Transverse colon (tissue), 4 donors: ENCODE measurements at regions not wholly inside any gene's neighbourhood (a gene's known extent, or its start where the extent isn't known, plus 50 kb on each side); places are given as distances from the start of the nearest gene placed in this dataset.

Source experiments
- DNase-seq: peaks from one replicate; pipeline ENCODE4 v3.0.0-alpha.2; 2019
- H3K27ac ChIP-seq, 4 donors: fragments of 200-600 bp; sonication (generic); 2 replicates each; pipeline ENCODE4 v1.5.1; 2016 to 2018; ENCODE audit warnings: inconsistent platforms in 4 of 4
- H3K27me3 ChIP-seq: fragments of 200-600 bp; sonication (generic); 2 replicates; pipeline ENCODE4 v1.5.1; 2017; ENCODE audit warnings: inconsistent platforms
- H3K36me3 ChIP-seq, 4 donors: fragments of 200-600 bp; sonication (generic); 2 replicates each; pipeline ENCODE4 v1.5.1; 2017 to 2019; ENCODE audit warnings: inconsistent platforms in 4 of 4
- H3K4me1 ChIP-seq, 4 donors: fragments of 200-600 bp; sonication (generic); 2 replicates each; pipeline ENCODE4 v1.5.1; 2017 to 2020; ENCODE audit warnings: inconsistent platforms in 4 of 4
- H3K4me3 ChIP-seq, 4 donors: fragments of 200-600 bp; sonication (generic); 1 replicate in 1 of 4; 2 replicates in 3 of 4; pipeline versions ENCODE4 v1.5.1 to v1.6.1; 2017 to 2019; ENCODE audit warnings: inconsistent platforms in 4 of 4
- H3K9me3 ChIP-seq, 2 donors: fragments of 200-600 bp; sonication (generic); 2 replicates each; pipeline ENCODE4 v1.5.1; 2017 to 2019; ENCODE audit warnings: inconsistent platforms in 2 of 2
- CTCF ChIP-seq, 5 experiments: fragments of 200-600 bp in 3 of 5; fragments of 450-650 bp in 2 of 5; sonication (generic) in 3 of 5; IDR thresholded peaks; 1 replicate in 2 of 5; 2 replicates in 3 of 5; pipeline ENCODE4 v1.5.1; 2016 to 2017; ENCODE audit warnings: antibody characterized with exemption in 5 of 5, inconsistent platforms in 3 of 5, mild to moderate bottlenecking in 2 of 5, moderate library complexity in 1 of 5
- EP300 ChIP-seq: sonication (generic); formaldehyde crosslinking; IDR thresholded peaks from one replicate; pipeline ENCODE4 v1.6.1; 2017; ENCODE audit warnings: antibody characterized with exemption, low read depth
- POLR2A ChIP-seq: fragments of 450-650 bp; IDR thresholded peaks from one replicate; pipeline ENCODE4 v1.6.1; 2016; ENCODE audit warnings: antibody characterized with exemption, mild to moderate bottlenecking, moderate library complexity
- POLR2AphosphoS5 ChIP-seq, 3 donors: sonication (generic); formaldehyde crosslinking; IDR thresholded peaks; one replicate each; pipeline ENCODE4 v1.6.1; 2016; ENCODE audit warnings: antibody characterized with exemption in 3 of 3
- WGBS, 2 donors: methylation state at CpG; one replicate each; pipeline ENCODE4 v1.1.5; 2018; ENCODE audit warnings: low coverage in 1 of 2; 5-methylcytosine and 5-hydroxymethylcytosine counted together
- in situ Hi-C, 4 donors: fragments of 200-750 bp; cut with MboI; loops; one replicate each; pipeline versions ENCODE4 v1.15.0 to v1.15.1; 2017; ENCODE audit warnings: low sequenced_read_pairs in 3 of 4, low pct_ligation_motif_present in 1 of 4, low pct_unique_long_range_greater_than_20kb in 1 of 4
- intact Hi-C: fragments of 100-400 bp; cut with DNase I; formaldehyde crosslinking; loops from one replicate; pipeline ENCODE4 v1.15.1; 2023; ENCODE audit warnings: low total_unique reads

- Histone ChIP-seq H3K27ac (no peak overlapping the region), H3K4me3 (no peak overlapping the region), H3K27me3 (peaks cover 4% of the 10 kb centered on the region), H3K9me3 (no peaks in the 10 kb centered on the region), H3K36me3 (no peaks in the 10 kb centered on the region), H3K4me1 (no peaks in the 10 kb centered on the region)
- TF ChIP-seq POLR2AphosphoS5 (IDR thresholded peaks at IDR 0.05): no peak
- no peak for TF ChIP-seq POLR2A
- no peak for TF ChIP-seq EP300
- TF ChIP-seq CTCF (IDR thresholded peaks at IDR 0.05): no peak
- in situ Hi-C loops: no loop called here
- intact Hi-C loops: no loop called here
- 66 to 69% methylated on average over 11 to 13 of the region's 13 CpGs for WGBS, 2 donors
- no peak for DNase-seq
Measured at GRCh38 chr16:54632322-54633220, 298.1 kb upstream of the IRX5 start.

GRCh38 chr16:54631782-54632181 lies 298.9 kb upstream of the IRX5 start:
- in situ Hi-C loops (no loop called here), intact Hi-C loops (no loop called here)
- no peaks in the 10 kb centered on the region for H3K36me3 ChIP-seq
- no peak for DNase-seq
- no peak overlapping the region for H3K4me3 ChIP-seq
- no peak for TF ChIP-seq POLR2A
- no peak for TF ChIP-seq EP300
- TF ChIP-seq POLR2AphosphoS5 (IDR thresholded peaks at IDR 0.05): no peak
- TF ChIP-seq CTCF (IDR thresholded peaks at IDR 0.05): no peak
- H3K27ac ChIP-seq: no peak overlapping the region
- H3K27me3 ChIP-seq: peaks cover 4% of the 10 kb centered on the region
- 64 to 76% methylated on average over 4 of the region's 4 CpGs for WGBS, 2 donors
- H3K4me1 ChIP-seq: no peaks in the 10 kb centered on the region
- H3K9me3 ChIP-seq: no peaks in the 10 kb centered on the region

- Histone ChIP-seq H3K27me3 (peaks cover 4% of the 10 kb centered on the region), H3K9me3 (no peaks in the 10 kb centered on the region), H3K36me3 (no peaks in the 10 kb centered on the region), H3K4me1 (no peaks in the 10 kb centered on the region), H3K4me3 (no peak overlapping the region), H3K27ac (no peak overlapping the region)
- intact Hi-C loops: no loop called here
- no peak for TF ChIP-seq POLR2AphosphoS5 (IDR thresholded peaks at IDR 0.05)
- TF ChIP-seq POLR2A: no peak
- no peak for TF ChIP-seq EP300
- in situ Hi-C loops: no loop called here
- no peak for DNase-seq
- 76% methylated on average over 4 of the region's 4 CpGs; no CpG with 5 or more reads in 1 of the 2 donors for WGBS, 2 donors
Measured at GRCh38 chr16:54630284-54630967, 300.2 kb upstream of the IRX5 start.

- no peaks in the 10 kb centered on the region for H3K9me3 ChIP-seq
- no peaks in the 10 kb centered on the region for H3K36me3 ChIP-seq
- peaks cover 1% of the 10 kb centered on the region for H3K27me3 ChIP-seq
- no peaks in the 10 kb centered on the region for H3K4me1 ChIP-seq
- no peak for TF ChIP-seq EP300
- TF ChIP-seq CTCF (IDR thresholded peaks at IDR 0.05): no peak
- no peak overlapping the region for H3K27ac ChIP-seq
- H3K4me3 ChIP-seq: no peak overlapping the region
- WGBS, 2 donors: 51 to 57% methylated on average over 6 to 17 of the region's 17 CpGs
- in situ Hi-C loops: no loop called here
- intact Hi-C loops: no loop called here
- no peak for DNase-seq
Measured at GRCh38 chr16:54628796-54629625, 301.7 kb upstream of the IRX5 start.
